ENCODE measurements at regions not wholly inside any gene's neighbourhood (a gene's known extent, or its start where the extent isn't known, plus 50 kb on each side); places are given as distances from the start of the nearest gene placed in this dataset.
A peak's percentile ranks its signal among the peaks of the same experiment; 100 is the strongest.

DNA sequence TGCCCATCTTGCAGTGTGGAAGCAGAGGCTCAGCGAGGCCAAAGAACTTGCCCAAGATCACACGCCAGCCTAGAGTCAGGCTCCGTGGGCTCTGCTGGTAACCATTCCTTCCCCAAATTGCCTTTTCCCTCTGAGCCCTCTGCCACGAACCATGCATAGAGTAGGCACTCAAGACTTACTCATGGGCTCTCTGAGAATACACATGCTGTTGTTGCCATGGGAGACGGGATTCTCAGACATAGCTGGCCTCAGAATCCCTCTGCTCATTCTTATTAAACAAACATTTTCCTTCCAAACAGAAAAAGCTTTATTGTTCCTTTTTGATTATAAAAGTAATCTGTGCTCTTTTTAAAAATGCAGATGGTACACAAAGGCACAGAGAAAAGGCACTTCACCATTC lies 52.5 kb upstream of the WSCD2 start:
- Histone ChIP-seq H3K79me2 (ENCODE audit: insufficient read depth) (no peaks in the 10 kb centered on the region), H2AFZ (ENCODE audit: low read depth) (no peak overlapping the region), H3K9me2 (no peaks in the 10 kb centered on the region), H3K27me3 (ENCODE audit: insufficient read depth) (no peaks in the 10 kb centered on the region), H3K4me1 (ENCODE audit: control insufficient read depth in 1 of 2, insufficient read depth in 2 of 2, low read depth in 1 of 2, low read length in 1 of 2) (no peaks in the 10 kb centered on the region; a peak in 1 of 4 replicates), H3K4me2 (no peak overlapping the region), H3K9ac (no peak overlapping the region), H3K27ac (ENCODE audit: low read depth in 2 of 2, low read length in 1 of 2) (no peak overlapping the region), H4K20me1 (ENCODE audit: insufficient read depth) (no peaks in the 10 kb centered on the region), H3F3A (replicated peaks; ENCODE audit: insufficient read depth) (no peaks in the 10 kb centered on the region), H3K36me3 (replicated peaks in 1 of 2; ENCODE audit: control insufficient read depth in 1 of 2, insufficient read depth in 2 of 2, low read length in 1 of 2) (no peaks in the 10 kb centered on the region), H3K9me3 (no peaks in the 10 kb centered on the region), H3K4me3 (ENCODE audit: low read depth in 2 of 2, low read length in 1 of 2) (no peak overlapping the region)
- TF ChIP-seq FOXM1 (IDR thresholded peaks at IDR 0.05; ENCODE audit: low read depth) (no peak), USF2 (IDR thresholded peaks at IDR 0.05; ENCODE audit: borderline replicate concordance, low read depth, low read length) (no peak), FOXJ3 (CRISPR knock-in tag; IDR thresholded peaks at IDR 0.05) (no peak), TEAD4 (IDR thresholded peaks at IDR 0.05; ENCODE audit: borderline replicate concordance, insufficient read depth) (no peak), RFX5 (IDR thresholded peaks at IDR 0.05; ENCODE audit: low read length) (no peak), YY1 (IDR thresholded peaks at IDR 0.05; ENCODE audit: low read depth) (no peak), IRF3 (IDR thresholded peaks at IDR 0.05; ENCODE audit: low read depth, low read length) (no peak)
- ChIA-PET CTCF (interaction anchor here (1.4 kb wide), 1 partner anchor 380 kb away, joined by 3 read pairs; no protein-coding TSS in a partner anchor), POLR2A (no interaction called here)
- WGBS (ENCODE audit: low lambda C conversion rate): 8% methylated on average over 5 of the region's 5 CpGs
- no peak for DNase-seq

GRCh38 chr12:108078428-108078827 lies 50.7 kb upstream of the WSCD2 start:
- H3K36me3 ChIP-seq (replicated peaks in 1 of 2; ENCODE audit: control insufficient read depth in 1 of 2, insufficient read depth in 2 of 2, low read length in 1 of 2): no peaks in the 10 kb centered on the region
- WGBS (ENCODE audit: low lambda C conversion rate): 48% methylated on average over 3 of the region's 3 CpGs
- CTCF ChIA-PET: no interaction called here

More at GRCh38 chr12:108078428-108078827, 50.7 kb upstream of the WSCD2 start:
- no peak overlapping the region for H3K4me3 ChIP-seq (ENCODE audit: low read depth in 2 of 2, low read length in 1 of 2)
- TF ChIP-seq EZH2phosphoT487 (IDR thresholded peaks at IDR 0.05; ENCODE audit: borderline replicate concordance, low read depth) (no peak), RAD21 (IDR thresholded peaks at IDR 0.05; ENCODE audit: low read length) (peak; percentile 21; the same call in 1 of the 2 replicates), GABPA (IDR thresholded peaks at IDR 0.05; ENCODE audit: low read depth) (no peak)
- no peak overlapping the region for H3K9ac ChIP-seq
- no peaks in the 10 kb centered on the region for H3K79me2 ChIP-seq (ENCODE audit: insufficient read depth)
- no peaks in the 10 kb centered on the region for H4K20me1 ChIP-seq (ENCODE audit: insufficient read depth)
- no peaks in the 10 kb centered on the region; a peak in 1 of 4 replicates for H3K4me1 ChIP-seq (ENCODE audit: control insufficient read depth in 1 of 2, insufficient read depth in 2 of 2, low read depth in 1 of 2, low read length in 1 of 2)
- POLR2A ChIA-PET: no interaction called here
- H3K27ac ChIP-seq (ENCODE audit: low read depth in 2 of 2, low read length in 1 of 2): no peak overlapping the region
- no peak overlapping the region for H2AFZ ChIP-seq (ENCODE audit: low read depth)
- no peaks in the 10 kb centered on the region for H3K9me2 ChIP-seq
- no peaks in the 10 kb centered on the region for H3K27me3 ChIP-seq (ENCODE audit: insufficient read depth)
- H3F3A ChIP-seq (replicated peaks; ENCODE audit: insufficient read depth): no peaks in the 10 kb centered on the region
- H3K9me3 ChIP-seq: no peaks in the 10 kb centered on the region
- DNase-seq: no peak
- H3K4me2 ChIP-seq: no peak overlapping the region

Small RNA genes in the stretch of these regions (small RNA-seq; reads per million reads assigned to genes)
- 0 reads per million in 7 experiments for gene AC126177.5

Measured in SK-N-SH (cell line).